Stimulated activated CD8-positive, alpha-beta memory T cell treated with anti-CD3 and anti-CD28 coated beads, Interleukin-4, amount 100 ng/mL, for 1 hour (primary cell): ENCODE measurements at regions not wholly inside any gene's neighbourhood (a gene's known extent, or its start where the extent isn't known, plus 50 kb on each side); places are given as distances from the start of the nearest gene placed in this dataset.

Experiments
- DNase-seq, 2 donors: peaks; one replicate each; pipeline ENCODE4 v3.0.0-alpha.2; 2020; ENCODE audit warnings: low read depth in 2 of 2, low spot score in 1 of 2

DNA sequence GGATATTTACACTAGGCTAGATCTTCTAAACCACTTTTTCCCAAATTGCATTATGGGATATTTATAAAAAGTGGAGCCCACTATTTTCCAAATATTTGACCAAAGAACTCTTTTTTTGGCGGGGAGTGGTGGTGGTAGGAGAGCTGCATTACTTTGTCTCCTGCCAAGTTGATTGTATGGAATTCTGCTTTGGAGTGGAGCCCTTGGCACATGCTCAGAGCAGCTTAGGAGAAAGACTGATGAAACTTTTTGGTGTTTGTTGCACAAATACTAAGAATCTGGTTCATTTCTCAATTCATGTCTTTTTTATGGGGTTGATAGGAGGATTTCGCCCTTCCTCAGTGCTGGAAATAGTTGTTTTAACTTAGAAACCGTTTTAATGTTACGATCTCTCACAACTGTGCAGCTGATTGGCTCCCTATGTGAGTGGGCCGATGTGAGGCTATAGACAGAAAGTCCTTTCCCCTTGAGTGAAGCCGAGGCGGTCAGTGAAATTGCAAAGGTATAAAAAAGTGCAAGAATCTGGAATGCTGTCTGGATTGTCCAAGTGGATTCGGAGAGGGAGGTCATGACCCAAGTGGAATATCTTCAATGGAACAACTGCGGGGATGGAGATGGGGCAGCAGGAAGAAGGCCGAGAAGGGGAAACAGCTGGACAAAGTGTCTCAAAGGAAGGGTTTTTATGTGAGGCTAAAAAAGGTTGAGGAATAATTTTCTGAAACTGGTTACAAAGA is 415.9 kb downstream of the FGF9 start:
- no peak for DNase-seq

DNA sequence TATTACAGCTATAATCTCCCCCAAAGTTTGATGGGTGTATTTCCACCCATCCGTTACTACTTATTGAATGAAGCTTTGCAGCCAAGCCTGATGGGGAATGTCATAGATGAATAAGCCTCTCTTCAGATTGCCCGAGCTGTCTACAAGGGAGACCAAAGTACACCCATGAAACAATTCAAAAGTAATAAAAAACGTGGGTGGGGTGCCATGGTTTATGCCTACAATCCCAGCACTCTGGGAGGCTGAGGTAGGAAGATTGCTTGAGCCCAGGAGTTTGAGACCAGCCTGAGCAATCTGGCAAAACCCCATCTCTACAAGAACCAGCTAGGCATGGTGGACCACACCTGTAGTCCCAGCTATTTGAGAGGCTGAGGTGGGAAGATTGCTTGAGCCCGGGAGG is 419.2 kb downstream of the FGF9 start:
- DNase-seq: no peak

GRCh38 chr13:22091222-22091970 is 420.5 kb downstream of the FGF9 start:
- DNase-seq: no peak

- no peak for DNase-seq
Measured at GRCh38 chr13:22091971-22092300, 421.1 kb downstream of the FGF9 start.

DNA sequence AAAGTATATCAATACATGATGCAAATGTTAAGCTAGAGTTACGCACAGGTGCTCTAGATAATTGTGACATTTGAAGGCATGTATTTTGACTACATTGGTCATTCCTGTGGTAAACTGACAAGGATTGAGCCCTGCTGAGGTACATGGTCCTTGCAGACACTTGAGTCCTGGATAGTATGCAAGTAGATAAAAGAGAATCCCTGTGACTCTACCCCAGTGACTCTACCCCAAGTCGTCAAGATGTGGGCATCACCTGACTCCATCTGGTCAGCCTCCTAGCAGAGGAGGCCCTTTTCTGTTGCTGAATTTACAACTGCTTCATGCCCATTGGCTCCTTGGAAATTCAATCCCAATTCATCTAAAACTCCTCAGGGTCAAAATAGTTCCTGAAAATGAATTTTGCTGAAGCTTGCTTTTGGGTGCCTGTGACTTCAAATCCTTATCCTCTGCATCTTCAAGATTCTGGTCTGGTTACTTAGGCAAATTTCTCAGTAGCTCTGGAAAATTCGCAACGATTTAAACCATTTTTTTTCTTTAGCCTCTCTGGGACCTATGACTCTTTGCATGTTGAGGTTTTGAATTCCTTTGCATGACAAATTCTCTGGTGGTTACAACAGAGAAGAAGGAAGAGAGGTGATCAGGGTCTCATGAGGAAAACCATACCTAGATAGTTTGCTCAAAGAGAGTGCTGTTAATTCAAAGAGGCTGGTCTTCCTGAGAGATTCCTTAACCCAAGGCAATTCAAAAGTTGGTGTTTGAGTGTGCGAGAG is 422.1 kb downstream of the FGF9 start:
- DNase-seq: no peak

- DNase-seq: no peak
Measured at GRCh38 chr13:22095794-22096193, 424.9 kb downstream of the FGF9 start.

DNA sequence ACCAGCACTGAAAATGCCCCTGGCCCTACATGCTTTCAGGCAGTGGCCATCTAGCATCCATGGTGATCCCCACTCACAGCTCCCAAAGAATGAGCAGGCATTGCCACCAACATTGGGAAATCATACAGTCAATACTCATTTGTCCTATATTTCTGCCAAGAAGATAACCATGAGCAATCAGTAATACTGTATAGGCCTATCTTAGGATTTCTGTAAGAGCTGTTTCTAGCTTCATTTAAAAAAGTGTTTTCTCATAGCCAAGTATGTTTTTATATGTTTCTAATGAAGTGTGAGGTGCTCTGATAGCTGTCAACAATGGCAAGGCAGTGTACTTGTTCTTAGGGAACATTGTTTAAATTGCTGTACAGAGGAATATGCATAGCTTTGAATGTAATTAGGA is 428.7 kb downstream of the FGF9 start:
- DNase-seq: no peak

DNA sequence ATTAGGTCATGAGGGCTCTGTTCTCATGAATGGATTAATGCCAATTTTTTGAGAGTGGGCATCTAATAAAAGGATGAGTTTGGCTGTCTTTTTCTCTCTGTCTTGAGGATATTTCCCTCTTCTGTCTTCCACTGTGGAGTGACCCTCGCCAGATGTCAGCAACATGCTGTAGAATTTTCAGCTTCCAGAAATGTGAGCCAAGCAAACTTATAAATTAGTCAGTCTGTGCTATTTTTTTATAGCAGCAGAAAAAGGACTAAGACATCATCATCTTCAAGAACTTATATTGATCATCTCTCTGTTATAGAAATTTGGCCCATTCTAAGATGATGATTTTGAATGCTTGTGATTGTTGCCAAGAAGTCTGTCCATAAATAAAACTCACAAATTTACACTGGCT is 431.4 kb downstream of the FGF9 start:
- no peak for DNase-seq

DNA sequence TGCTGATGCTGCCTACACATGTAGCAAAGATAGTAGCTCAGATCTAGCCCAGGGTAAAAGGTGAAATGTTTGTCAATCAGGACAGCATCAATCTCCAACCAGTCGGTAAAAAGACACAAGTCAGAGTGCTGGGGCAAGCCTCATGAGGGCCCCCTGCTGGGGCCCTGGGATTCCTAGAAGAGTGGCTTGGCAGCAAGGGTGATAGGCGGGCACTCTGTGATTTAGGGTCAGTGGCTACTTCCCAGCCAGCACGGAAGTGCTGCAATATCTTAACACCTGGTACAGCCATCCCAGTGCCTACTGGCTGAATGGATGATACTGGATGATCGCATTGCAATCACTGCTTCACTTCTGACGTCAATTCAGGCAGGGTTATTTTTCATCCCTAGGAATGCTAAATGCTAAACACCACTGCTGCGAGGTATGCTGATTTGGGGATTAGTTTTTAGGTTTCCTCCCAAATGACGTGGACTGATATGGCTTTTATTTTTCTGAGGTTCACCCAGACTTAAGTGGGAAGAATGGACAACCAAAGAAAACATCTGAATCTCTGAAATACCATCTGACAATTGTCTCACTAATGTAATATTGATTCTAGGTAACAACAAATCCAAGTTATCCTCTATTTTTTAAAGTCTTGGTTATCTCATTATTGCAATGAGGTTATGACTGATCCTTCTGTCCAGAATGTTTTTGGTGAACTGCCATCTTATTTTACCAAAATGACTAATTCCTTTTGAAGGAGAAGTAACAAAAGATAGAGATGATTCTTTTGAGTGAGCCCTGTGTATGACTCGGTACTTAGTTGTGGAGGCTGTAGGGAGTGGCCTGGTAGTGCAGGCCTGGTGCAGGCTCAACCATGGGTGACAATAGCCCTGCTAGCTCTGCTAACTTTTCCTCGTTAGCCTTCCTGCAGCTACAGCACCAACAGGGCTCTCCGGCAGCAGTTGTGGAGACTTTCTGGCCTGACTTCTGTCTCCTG is 432.5 kb downstream of the FGF9 start:
- no peak for DNase-seq

GRCh38 chr13:22106058-22106457 is 435.2 kb downstream of the FGF9 start:
- no peak for DNase-seq

GRCh38 chr13:22107549-22107948 is 436.7 kb downstream of the FGF9 start:
- DNase-seq: no peak

DNA sequence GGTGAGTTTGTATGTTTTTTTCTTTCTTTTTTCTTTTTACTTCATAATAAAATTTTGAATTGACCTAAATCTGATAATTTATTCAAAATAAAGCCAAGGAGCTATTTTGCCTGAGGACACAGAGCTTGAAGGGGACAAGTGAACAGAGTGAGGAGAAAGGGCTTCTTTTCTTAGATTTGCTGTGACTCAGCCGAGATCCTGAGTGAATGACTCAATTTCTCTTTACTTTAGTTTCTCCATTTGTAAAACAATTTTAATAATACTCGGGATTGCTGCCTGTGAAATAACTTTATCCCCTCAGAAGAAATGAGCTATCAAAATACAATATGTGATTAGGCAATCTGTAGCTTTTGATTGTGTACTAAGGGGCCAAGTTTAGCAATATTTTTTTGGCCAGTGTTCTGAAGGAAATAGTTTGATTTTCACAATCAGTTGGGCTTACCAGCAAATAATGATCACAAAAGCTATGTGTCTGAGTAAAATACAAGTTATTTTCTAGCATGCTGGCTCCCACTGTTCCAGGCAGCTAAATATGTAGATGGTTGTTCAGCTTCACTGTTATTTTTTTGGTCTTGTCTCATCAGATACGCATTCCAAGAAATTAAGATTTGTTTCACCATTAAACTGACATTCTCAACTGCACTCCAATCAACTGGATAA is 437.5 kb downstream of the FGF9 start:
- DNase-seq: no peak

DNA sequence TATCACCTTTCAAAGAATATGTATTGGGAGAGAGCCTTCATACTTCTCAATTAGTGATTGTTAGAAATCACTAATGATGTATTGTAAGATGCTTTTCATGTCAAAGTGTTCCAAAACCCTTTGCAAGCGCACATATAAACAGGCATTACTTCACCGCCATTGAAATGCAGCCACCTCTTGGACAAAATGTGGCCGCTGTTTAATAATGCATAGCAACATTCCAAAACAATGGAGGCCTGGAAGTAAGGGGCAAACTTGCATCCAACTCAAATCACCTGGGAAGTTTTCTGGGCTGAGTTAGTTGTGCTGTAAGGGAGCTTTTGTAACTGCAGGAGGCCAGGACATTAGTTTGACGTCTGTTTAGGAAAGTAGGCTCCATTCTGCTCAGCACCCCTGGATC is 438.1 kb downstream of the FGF9 start:
- DNase-seq: no peak

- DNase-seq: no peak
Measured at GRCh38 chr13:22110368-22110767, 439.5 kb downstream of the FGF9 start.

- no peak for DNase-seq
Measured at GRCh38 chr13:22111152-22111783, 440.4 kb downstream of the FGF9 start.

- DNase-seq: no peak
Measured at GRCh38 chr13:22111961-22112360, 441.1 kb downstream of the FGF9 start.

- DNase-seq: no peak
Measured at GRCh38 chr13:22112956-22113745, 442.3 kb downstream of the FGF9 start.

GRCh38 chr13:22114630-22115311 is 443.9 kb downstream of the FGF9 start:
- peak in 1 of 2 donors; percentile 2 for DNase-seq

- DNase-seq: no peak
Measured at GRCh38 chr13:22118158-22118557, 447.3 kb downstream of the FGF9 start.
